ENCODE measurements at regions not wholly inside any gene's neighbourhood (a gene's known extent, or its start where the extent isn't known, plus 50 kb on each side); places are given as distances from the start of the nearest gene placed in this dataset.

DNA sequence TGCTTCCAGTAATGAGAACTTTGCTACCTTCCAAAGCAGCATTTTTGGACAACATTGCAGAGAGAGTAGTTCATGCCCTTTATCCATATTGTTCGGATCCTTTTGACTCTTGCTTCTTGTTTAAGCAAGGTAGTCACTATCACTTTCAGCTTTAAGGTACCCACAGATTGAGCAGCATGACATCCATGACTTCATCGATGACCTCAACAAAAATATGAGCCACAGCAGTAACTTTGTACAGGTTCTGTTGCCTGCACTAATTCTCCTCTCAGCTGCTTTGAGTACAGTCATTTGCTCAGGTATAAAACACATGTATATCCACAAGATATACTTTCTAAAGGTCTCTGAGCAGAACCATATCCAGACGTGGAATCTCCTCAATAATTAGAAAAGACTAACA, 546.3 kb downstream of the SOX6 start:
- Histone ChIP-seq H3K4me1 (no peaks in the 10 kb centered on the region), H3K27ac (no peak overlapping the region), H3K27me3 (no peaks in the 10 kb centered on the region), H3K9me3 (no peaks in the 10 kb centered on the region), H3K36me3 (no peaks in the 10 kb centered on the region), H3K4me3 (no peak overlapping the region)
- intact Hi-C loops (cut with DNase I), result loop anchor here (10.0 kb wide), 1 partner anchor 155 kb away; no protein-coding TSS in a partner anchor
- no peak for TF ChIP-seq EP300 (IDR thresholded peaks at IDR 0.05)
- no peak for TF ChIP-seq POLR2AphosphoS5 (IDR thresholded peaks at IDR 0.05)
- no peak for TF ChIP-seq POLR2A (IDR thresholded peaks at IDR 0.05)
- TF ChIP-seq, protein P1, sequence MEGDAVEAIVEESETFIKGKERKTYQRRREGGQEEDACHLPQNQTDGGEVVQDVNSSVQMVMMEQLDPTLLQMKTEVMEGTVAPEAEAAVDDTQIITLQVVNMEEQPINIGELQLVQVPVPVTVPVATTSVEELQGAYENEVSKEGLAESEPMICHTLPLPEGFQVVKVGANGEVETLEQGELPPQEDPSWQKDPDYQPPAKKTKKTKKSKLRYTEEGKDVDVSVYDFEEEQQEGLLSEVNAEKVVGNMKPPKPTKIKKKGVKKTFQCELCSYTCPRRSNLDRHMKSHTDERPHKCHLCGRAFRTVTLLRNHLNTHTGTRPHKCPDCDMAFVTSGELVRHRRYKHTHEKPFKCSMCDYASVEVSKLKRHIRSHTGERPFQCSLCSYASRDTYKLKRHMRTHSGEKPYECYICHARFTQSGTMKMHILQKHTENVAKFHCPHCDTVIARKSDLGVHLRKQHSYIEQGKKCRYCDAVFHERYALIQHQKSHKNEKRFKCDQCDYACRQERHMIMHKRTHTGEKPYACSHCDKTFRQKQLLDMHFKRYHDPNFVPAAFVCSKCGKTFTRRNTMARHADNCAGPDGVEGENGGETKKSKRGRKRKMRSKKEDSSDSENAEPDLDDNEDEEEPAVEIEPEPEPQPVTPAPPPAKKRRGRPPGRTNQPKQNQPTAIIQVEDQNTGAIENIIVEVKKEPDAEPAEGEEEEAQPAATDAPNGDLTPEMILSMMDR (IDR thresholded peaks at IDR 0.05), result no peak
- no peak for DNase-seq
- 91 to 94% methylated on average over 3 of the region's 3 CpGs for WGBS, 2 donors

DNA sequence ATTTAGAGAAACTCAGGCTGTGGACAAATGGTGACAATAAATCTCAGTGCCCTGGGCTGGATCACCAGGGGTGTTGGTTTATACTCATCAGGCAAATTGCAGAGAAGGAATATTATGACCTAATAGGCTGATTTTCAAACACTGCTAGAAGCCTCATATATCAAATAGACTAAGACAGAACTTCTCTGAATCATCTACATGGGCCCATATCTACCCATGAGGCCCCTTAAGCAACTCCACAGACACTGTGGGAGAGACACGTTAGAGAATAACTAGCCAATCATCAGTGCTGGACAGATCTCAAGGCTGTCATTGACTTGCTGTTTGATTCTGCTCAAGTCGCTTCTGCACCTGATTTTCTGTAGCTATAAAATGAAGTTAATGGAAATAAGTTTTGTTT, 545.8 kb downstream of the SOX6 start:
- Histone ChIP-seq H3K36me3 (no peaks in the 10 kb centered on the region), H3K9me3 (no peaks in the 10 kb centered on the region), H3K27me3 (no peaks in the 10 kb centered on the region), H3K4me3 (no peak overlapping the region), H3K4me1 (peaks cover 0 to 4% (median 3%) of the 10 kb centered on the region in 4 donors), H3K27ac (no peak overlapping the region)
- no peak for DNase-seq
- WGBS, 2 donors, result 72 to 81% methylated on average over 2 of the region's 2 CpGs
- TF ChIP-seq, protein P1 (IDR thresholded peaks at IDR 0.05), result no peak
- no peak for TF ChIP-seq POLR2AphosphoS5 (IDR thresholded peaks at IDR 0.05)
- no peak for TF ChIP-seq POLR2A (IDR thresholded peaks at IDR 0.05)
- TF ChIP-seq EP300 (IDR thresholded peaks at IDR 0.05), result no peak
- intact Hi-C loops (cut with DNase I), result loop anchor here (10.0 kb wide), 1 partner anchor 156 kb away; no protein-coding TSS in a partner anchor

DNA sequence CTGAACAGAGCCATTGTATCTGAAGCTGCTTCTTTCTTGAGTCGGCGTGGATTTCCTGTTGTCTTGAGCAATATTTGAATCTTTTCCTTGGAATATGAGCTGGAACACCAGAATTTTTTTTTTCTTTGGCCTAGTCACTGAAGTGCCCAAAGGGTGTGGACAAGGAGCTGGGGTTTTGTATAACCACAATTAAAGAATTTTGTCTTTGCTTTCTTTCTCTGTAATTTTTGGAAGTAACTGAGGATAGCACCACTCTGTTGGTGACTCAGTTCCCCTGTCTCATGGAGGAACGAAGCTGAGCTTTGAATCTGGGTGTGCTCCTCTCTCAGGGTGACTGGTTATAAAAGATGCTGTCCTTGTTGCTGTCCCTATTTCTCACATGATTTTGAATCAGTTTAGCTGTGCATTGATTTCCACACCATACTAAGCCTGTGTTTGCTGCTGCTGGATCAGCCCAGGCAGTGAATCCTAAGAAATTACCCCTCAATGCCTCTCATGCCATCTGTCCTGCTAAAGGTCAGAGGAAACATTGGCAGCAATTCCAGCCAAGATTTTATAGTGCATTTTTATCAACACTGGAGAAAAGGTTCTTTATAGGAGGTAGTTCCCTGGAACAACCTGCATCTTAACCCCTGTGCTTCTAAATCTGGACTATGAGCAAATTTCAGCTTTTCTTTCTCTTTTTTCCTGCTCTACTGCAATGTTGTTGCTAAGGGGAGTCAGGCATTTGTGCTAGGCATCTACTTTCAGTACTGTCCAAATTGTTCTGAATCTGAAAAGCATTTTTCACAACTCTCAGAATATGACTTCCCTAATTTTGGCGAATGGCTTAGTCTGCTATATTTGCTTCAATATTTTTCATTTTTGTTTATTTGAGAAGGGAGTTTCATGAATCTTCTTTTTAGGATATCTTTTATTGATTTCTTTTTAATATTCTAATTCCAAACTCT, 540.8 kb downstream of the SOX6 start:
- H3K4me1 ChIP-seq, result peaks cover 0 to 30% (median 24%) of the 10 kb centered on the region in 4 donors
- H3K4me3 ChIP-seq, result no peak overlapping the region
- no peaks in the 10 kb centered on the region for H3K27me3 ChIP-seq
- no peak for DNase-seq
- TF ChIP-seq, protein P1 (IDR thresholded peaks at IDR 0.05), result no peak
- TF ChIP-seq EP300 (IDR thresholded peaks at IDR 0.05) (no peak), POLR2AphosphoS5 (IDR thresholded peaks at IDR 0.05) (no peak), POLR2A (IDR thresholded peaks at IDR 0.05) (no peak)
- WGBS, 2 donors, result 21 to 56% methylated on average over 4 of the region's 4 CpGs
- H3K27ac ChIP-seq, result peak overlapping the region in 2 of 4 donors; percentile 1 to 29
- no peaks in the 10 kb centered on the region for H3K36me3 ChIP-seq
- intact Hi-C loops (cut with DNase I), result loop anchor here (2.0 to 10.0 kb wide), 2 partner anchors 161 to 797 kb away; no protein-coding TSS in a partner anchor
- H3K9me3 ChIP-seq, result no peaks in the 10 kb centered on the region

DNA sequence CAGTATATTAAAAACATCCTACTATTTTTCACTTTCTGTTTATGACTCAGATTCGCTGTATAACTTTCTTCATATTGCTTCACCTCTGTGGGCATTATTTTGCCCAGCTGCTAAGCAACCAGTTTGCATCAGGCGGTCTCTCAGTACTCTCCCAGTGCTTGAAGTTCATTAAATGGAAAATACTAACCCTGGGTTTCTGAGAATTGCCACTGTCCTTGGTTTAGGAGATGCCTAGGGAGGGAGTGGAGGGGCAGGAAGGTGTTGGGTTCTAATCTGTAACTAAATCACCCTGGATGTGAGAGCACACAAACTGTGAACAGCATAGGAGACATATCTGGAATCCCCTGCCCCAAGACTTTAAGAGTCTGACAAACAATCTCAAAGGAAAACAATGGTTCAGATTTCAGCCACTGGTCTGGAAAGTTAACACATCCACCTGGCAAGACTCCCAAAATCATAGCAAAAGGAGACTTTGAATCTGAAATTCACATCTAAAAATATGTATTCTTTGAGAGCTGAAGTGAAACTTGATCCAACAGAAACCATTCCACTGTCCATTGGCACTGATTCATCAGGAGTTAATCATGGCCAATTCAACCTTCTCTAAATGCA, 540.0 kb downstream of the SOX6 start:
- H3K27ac ChIP-seq, result peak overlapping the region in 2 of 4 donors; percentile 35 to 71
- H3K4me3 ChIP-seq, result no peak overlapping the region
- no peak for DNase-seq
- H3K9me3 ChIP-seq, result no peaks in the 10 kb centered on the region
- 18 to 47% methylated on average over 2 of the region's 2 CpGs for WGBS, 2 donors
- TF ChIP-seq, protein P1 (IDR thresholded peaks at IDR 0.05), result no peak
- TF ChIP-seq EP300 (IDR thresholded peaks at IDR 0.05) (no peak), POLR2A (IDR thresholded peaks at IDR 0.05) (no peak), POLR2AphosphoS5 (IDR thresholded peaks at IDR 0.05) (no peak)
- H3K36me3 ChIP-seq, result no peaks in the 10 kb centered on the region
- intact Hi-C loops (cut with DNase I), result loop anchor here (2.0 to 10.0 kb wide), 2 partner anchors 162 to 796 kb away; no protein-coding TSS in a partner anchor
- H3K4me1 ChIP-seq, result peaks cover 0 to 30% (median 24%) of the 10 kb centered on the region in 4 donors
- no peaks in the 10 kb centered on the region for H3K27me3 ChIP-seq
